ENCODE measurements at regions not wholly inside any gene's neighbourhood (a gene's known extent, or its start where the extent isn't known, plus 50 kb on each side); places are given as distances from the start of the nearest gene placed in this dataset.
"Not testable (repeated sequence)": the region's sequence is repeated elsewhere in the genome, so short reads cannot be mapped to it uniquely, and the experiment has no call there.

- DNase-seq, result no peak
These were observed 352.2 kb upstream of the KITLG start for GRCh38 chr12:88932457-88932856.

- DNase-seq, result no peak
These were observed 351.3 kb upstream of the KITLG start for GRCh38 chr12:88931598-88931997.

- DNase-seq, result no peak
These were observed 345.2 kb upstream of the KITLG start for GRCh38 chr12:88925454-88925853.

DNA sequence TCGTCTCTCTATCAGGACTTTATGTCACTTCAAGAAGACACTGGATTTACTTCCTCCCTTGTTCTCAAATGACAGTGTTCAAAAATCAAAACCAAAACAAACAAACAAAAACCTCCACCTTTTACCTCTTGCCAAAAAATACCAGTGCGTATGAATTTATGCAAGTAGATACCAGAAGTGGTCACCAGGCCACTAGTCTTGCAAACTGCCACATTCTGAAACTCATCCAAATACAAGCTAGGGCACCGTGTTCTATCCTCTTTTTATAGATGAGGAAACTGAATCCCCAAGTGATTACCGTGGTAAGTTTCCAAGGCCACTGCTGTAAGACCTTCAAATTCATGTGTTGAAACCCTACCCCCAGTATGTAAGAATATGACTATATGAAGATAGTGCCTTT is 343.9 kb upstream of the KITLG start:
- DNase-seq, result no peak

- no peak for DNase-seq
These were observed 343.4 kb upstream of the KITLG start for GRCh38 chr12:88923631-88924030.

DNA sequence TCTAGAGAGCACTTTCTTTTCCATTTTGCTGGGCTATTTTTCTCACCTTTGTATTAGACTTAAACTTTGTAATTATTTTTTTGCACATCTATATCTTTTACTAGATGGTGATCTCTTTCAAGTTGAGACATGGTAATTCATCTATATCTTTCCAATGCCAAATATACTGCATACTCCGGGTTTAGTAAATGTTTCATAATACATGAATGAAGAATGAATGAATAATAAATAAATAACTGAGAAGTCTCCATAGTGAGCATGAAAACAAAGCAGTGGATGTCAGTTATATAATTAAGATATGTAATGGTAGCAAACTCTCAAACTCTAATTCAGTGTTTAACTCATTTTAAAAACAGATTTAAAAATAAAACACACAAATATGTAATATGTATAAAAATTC is 342.5 kb upstream of the KITLG start:
- DNase-seq, result no peak

GRCh38 chr12:88921890-88922532 is 341.7 kb upstream of the KITLG start:
- no peak for DNase-seq

GRCh38 chr12:88921434-88921833 is 341.2 kb upstream of the KITLG start:
- no peak for DNase-seq

DNA sequence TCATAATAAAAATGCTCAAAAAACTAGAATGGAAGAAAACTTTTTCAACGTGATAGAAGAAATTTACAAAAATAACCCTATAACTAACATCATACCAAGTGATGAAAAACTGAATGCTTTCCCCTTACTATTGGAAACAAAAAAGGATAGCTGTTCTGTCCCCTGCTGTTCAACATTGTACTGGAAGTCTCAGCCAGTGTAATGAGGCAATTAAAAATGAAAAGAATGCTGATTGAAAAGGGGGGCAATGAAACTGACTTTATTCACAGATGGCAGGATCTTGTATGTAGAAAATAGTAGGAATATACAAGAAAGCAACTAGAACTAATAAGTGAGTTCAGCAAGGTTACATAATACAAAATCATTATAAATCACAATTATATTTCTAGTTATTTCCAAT is 337.9 kb upstream of the KITLG start:
- no peak for DNase-seq

DNA sequence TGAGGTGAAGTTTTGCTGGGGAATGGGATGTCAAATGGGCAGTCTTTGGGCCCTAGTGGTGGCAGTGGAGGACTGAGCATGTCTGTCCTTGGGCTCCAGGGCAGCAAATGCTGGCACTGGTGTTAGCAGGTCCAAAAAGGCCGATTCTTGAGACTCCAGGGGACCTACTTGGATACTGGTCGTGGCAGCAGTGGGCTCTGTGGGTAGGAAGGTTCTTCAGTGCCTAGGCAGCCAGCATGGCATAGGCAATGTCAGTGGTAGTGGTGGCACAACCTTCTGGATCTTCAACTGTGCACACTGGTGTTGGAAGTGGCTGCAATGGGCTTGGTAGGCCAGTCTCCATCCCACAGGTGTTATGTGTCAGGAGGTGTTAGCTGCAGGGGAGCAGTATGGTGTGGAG is 334.7 kb upstream of the KITLG start:
- no peak for DNase-seq

GRCh38 chr12:88909510-88909909 is 329.2 kb upstream of the KITLG start:
- DNase-seq, result no peak

- no peak for DNase-seq
These were observed 328.1 kb upstream of the KITLG start for GRCh38 chr12:88908345-88908744.

DNA sequence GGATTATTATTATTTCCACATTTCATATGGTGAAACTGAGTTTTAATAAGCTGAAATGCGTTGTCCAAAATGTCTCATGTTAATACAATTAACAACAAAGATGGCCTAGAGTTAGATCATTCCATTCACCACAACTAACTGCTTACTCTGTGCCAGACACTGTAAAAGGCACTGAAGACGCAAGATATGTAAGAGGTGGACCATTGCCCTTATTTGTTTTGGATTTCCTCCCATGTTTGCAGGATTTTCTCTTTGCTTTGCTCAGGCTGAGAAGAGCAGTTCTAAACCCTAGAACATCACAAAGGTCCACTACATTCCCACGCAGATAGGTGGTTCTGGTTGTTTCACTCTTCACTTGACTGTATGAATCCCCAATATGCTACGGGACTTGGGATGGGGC is 324.4 kb upstream of the KITLG start:
- no peak for DNase-seq

DNA sequence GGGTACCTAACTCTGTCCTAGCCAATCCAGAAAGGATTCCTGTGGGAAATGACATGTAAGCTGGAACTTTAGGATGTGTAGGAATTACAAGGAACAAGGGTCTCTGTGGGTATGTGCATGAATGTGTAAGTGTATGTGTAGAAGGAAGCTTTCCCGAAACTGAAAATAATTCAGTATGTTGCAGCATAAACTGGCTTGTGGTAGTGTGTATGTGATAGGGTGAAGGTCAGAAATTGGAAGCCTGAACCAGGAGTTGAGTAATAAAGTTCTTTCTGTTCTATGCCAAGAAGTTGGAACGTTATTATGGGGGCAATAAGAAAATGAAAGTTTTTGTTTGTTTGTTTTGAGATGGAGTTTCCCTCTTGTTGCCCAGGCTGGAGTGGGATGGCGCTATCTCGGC is 323.1 kb upstream of the KITLG start:
- DNase-seq, result no peak

DNA sequence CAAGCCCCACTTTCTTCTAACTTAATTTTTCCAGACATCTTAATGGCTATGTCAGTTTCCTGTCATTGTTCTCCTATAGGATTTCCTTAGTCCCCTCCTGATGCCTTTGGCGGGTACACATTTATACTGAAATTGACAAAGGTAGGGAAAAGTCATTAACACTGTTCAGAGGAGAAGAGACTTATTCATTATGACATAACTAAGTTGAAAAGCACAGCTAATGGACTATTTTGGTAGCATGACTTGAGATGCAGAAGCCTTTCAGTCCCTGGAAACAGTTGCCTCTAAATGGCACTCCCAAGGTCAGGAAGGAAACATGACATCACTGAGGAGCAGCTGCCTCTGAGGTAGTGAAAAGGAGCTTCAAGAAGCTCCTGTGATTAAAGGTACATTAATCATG is 317.5 kb upstream of the KITLG start:
- DNase-seq, result no peak

DNA sequence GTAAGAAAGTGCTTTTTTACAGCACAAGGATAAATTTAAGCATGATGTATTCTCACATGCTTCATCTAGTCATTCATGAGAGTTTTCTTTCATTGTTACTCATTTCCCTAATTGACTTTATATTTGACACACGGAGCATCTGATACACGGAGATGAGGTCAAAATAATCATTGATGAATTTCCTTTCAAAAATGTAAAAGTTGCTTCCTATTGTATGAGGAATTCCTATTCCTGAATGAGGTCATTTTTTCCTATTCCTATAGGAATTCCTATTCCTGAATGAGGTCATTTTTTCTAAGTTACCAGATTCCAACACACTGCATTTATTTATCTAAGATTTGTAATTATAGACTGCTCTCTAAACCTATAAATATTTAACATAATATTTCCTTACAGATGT is 316.7 kb upstream of the KITLG start:
- no peak for DNase-seq

- no peak for DNase-seq
These were observed 315.4 kb upstream of the KITLG start for GRCh38 chr12:88895634-88896033.

GRCh38 chr12:88893801-88894200 is 313.5 kb upstream of the KITLG start:
- DNase-seq, result no peak

- DNase-seq, result not testable (repeated sequence)
These were observed 311.2 kb upstream of the KITLG start for GRCh38 chr12:88891434-88891833.

DNA sequence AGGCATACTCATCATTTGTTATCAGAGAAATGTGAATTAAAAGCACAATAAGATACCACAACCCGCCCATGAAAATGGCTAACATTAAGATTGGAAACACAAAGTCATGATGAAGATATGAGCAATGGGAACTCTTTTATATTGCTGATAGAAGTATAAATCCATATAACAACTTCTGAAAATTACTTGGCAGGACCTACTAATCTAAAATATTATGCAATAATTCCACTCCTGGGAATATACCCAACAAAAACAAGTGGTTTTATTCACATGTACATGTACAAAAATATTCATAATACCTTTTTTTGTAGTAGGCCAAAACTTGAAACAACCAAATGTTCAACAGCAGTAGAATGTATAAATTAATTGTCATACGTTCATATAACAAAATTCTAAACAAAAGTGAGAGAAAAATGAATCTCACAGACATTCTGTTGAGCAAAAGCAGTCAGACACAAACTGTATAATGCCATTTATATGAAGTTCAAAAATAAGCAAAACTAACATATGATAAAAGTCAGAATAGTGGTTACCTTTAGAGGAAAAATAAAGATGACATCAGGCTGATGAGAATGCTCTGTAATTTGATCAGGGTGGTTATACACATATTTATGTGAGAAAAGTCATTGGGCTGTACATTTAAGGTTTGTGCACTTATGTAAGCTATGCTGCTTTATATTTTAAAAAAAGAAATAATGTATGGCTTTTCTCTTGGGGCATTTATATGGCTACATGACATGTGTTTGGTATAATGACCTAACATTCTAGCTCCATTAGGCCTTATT is 309.2 kb upstream of the KITLG start:
- no peak for DNase-seq

DNA sequence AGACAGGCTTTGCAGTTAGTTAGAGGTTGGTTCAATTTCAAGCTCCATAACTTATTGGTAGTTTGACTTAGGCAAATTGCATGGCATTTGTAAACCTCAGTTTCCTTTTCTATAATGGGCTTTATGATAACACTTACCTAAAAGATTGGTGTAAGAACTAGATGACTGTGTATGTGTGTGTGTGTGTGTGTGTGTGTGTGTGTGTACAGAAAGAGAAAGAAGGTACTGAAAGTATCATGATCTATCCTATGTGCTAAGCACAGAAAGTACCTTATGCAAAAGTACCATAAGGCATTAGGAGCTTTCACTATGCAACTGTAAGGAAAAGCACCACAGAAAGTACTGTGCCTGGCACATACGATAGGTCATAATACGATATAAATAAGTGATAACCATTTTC is 304.3 kb upstream of the KITLG start:
- DNase-seq, result no peak

GRCh38 chr12:88882662-88883061 is 302.4 kb upstream of the KITLG start:
- no peak for DNase-seq

GRCh38 chr12:88880051-88880450 is 299.8 kb upstream of the KITLG start:
- no peak for DNase-seq

DNA sequence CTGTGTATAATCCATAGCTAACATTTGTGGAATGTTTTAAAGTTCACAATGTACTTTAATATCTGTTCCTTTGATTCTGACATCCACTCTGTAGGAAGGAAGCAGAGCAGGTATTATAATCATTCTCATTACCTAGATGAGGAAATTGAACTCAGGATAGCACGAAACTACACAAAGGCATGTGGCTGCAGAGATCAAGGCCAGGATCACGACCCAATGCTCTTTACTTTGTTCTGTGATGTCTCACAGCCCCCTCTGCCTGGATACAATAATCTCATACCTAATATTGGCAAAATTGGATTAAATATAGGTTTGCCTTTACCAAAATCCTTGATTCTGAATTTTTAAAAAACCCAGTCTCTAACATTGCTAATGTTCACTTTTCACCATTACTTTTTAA is 298.0 kb upstream of the KITLG start:
- DNase-seq, result no peak

DNA sequence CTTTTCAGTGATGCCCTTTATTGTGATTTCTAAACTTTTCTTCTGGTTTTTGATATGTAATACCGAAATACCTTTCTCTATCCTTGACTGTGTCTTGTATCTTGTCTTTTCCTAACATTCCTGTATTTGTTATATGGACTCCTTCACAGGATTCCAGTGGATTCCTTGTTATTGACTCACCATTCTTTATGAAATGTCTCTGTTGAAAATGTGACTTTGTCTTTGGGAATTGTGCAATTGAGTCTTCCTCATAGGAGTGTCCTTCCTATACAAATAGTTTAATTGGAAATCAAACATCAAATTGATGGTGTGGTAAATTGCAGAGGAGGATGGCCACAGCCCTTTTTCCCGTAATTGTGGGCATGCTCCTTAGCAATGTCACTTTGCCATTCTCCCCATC is 296.6 kb upstream of the KITLG start:
- DNase-seq, result no peak
